GM19023 (cell line): ENCODE measurements at regions not wholly inside any gene's neighbourhood (a gene's known extent, or its start where the extent isn't known, plus 50 kb on each side); places are given as distances from the start of the nearest gene placed in this dataset.

Experiments used
- ATAC-seq: cut with Tn5 transposase; IDR thresholded peaks from one replicate; pipeline ENCODE4 v1.9.1; 2021; ENCODE audit warnings: mild to moderate bottlenecking, moderate library complexity; ENCODE audit not compliant: unreplicated experiment

DNA sequence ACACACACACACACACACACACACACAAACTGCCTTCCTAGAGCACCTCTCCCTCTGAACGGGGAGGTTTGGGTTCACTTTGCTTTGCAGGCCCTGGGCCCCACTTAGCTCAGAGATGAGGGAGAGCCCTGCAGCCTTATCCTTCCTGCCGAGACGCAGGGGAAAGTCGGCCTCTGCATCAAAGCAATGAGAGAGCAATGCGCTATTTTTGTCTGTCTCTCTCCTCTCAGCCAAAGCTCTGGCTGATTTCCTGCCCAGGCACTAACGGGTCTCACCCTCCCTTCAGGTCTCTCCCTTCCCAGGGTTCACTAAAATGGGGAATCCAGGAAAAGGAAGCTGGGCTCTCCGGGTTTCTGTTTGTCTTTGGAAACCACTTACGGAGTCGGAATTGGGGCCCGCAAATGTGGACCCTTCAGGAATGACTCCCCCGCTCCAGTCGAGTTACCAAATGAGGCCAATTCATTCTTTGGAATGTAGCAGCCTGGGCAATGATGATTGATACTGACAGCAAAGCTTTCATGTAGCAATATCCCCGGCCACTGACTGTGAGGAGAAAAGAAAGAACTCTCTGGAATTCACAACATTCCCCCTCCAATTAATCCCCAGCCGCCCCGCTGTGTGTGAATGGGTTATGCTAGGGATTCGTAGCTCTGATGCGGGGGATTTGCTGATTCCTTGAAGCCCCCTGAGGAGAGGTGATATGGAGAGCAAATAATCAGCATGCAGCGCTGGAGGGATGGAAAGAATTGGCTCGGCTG, 61.5 kb upstream of the WLS start:
- ATAC-seq, result no peak

DNA sequence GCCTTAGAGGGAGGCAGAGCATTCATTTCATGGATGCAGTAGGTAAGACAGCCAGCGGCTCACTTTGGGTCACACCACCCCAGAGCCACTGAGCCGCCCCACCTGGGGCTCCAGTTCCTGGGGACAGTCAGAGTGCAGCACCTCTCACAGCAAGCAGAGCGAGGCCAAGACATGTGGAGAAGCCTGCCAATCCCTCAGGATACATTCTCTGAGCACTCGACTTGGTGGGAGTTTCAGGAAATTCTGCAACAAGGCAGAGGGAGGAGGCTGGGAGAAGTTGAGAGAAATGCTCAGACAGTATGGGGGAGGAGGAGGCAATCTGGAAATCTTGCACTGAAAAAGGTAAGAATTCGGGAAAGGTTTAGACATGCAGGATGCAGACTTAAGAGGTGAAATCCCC, 60.8 kb upstream of the WLS start:
- no peak for ATAC-seq

DNA sequence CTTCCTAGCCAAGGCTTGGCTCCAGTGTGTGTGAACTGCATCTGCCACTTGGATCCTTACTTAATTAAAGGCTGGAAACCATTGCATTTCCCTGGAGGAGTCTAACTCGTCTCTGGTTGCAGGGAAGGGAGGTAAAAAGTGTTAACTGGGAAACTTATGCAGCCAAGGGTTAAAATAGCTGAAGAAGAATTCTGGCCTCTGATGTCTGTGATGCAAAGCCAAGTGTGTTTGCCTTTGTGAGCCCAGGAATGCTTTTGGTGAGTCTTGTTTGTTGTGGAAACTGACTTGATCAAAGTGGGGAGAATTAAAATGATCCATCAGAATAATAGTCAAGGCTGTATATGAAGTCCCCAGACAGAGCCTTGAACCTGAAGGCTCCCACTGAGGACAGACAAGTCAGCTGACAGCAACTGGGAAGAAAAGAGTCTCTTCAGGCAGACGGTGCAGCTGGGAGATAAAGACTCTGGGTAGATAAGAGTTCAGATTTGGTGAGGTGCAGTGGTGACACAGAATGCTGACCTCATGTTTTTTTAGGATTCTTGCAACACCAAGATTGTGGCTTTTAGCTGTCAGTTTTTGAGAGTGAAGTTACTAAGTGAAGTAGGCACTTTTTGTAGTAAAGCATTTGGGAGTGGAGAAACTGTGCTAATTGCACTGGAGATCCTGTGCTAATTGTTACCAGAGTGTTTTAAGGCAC, 59.5 kb upstream of the WLS start:
- no peak for ATAC-seq

DNA sequence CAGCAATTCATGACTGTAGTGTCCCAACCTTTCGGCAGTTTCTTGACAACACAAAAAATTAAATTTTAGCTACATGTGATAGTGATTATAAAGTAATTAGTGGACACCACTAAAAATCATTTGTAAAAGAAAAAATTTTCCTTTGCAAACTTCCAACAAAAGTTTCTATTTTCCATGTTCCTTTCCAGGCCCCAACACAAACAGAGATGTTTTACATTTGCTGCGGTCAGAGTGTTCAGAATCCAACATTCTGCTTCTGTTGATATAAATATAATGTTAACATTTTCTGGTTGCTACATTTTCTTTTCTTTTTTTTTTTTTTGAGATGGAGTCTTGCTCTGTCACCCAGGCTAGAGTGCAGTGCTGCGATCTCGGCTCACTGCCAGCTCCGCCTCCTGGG, 54.9 kb upstream of the WLS start:
- no peak for ATAC-seq

- no peak for ATAC-seq
Observed at GRCh38 chr1:68285046-68285445, 52.7 kb upstream of the WLS start.

GRCh38 chr1:68281946-68282615, 49.8 kb upstream of the WLS start:
- ATAC-seq, result no peak
